K562 (cell line): ENCODE measurements at regions not wholly inside any gene's neighbourhood (a gene's known extent, or its start where the extent isn't known, plus 50 kb on each side); places are given as distances from the start of the nearest gene placed in this dataset.

Source experiments
- ATAC-seq: fragments of 200-7000 bp; cut with Tn5 transposase; 3 replicates; pipeline ENCODE4 v1.9.1; 2020; ENCODE audit warnings: moderate library complexity
- BruUV-seq: library from RNA; stranded (reverse); fragments of 400-500 nt; replicated peaks from 2 replicates; lab custom pipeline; 2021; lab: Mats Ljungman, UMichigan
- CTCF ChIA-PET: fragments of 300-600 bp; formaldehyde crosslinking; extraction: SDS; loops from one replicate; lab custom pipeline; 2021; ENCODE audit warnings: low intra/inter-chr PET ratio; lab: Yijun Ruan, JAX
- POLR2A ChIA-PET: fragments of 300-600, 350-650 bp; sonication (Branson Sonifier 250); formaldehyde crosslinking; extraction: SDS; loops from one replicate; lab custom pipeline; 2021; ENCODE audit warnings: antibody characterized with exemption, inconsistent platforms; lab: Yijun Ruan, JAX
- DNase-seq, 4 experiments: peaks; one replicate each; pipeline versions ENCODE4 v3.0.0 to v3.0.0-alpha.2; 2011 to 2018; ENCODE audit warnings: low spot score in 3 of 4, mixed read lengths in 3 of 4; ENCODE audit errors: extremely low read depth in 1 of 4
- FAIRE-seq: peaks from 2 replicates; lab custom pipeline; 2011; peaks lifted over from hg19 to GRCh38; lab: Jason Lieb, UNC
- H2AFZ ChIP-seq: 2 replicates; pipeline ENCODE4 v1.6.0; 2011; ENCODE audit warnings: low read depth, low read length, control low read depth, inconsistent platforms
- H3K27ac ChIP-seq: fragments of 200-600 bp; 3 replicates; pipeline ENCODE4 v1.8.0; 2011; ENCODE audit warnings: low read depth, mild to moderate bottlenecking, control low read depth, inconsistent platforms, low read length, moderate library complexity, mixed read lengths; ENCODE audit errors: extremely low read depth
- H3K27me3 ChIP-seq, 2 experiments: fragments of 300-600 bp in 1 of 2; 2 replicates in 1 of 2; 3 replicates in 1 of 2; pipeline versions ENCODE4 v1.6.0 to v1.8.0; 2011; ENCODE audit warnings: inconsistent platforms in 2 of 2, low read length in 2 of 2, mild to moderate bottlenecking in 1 of 2, mixed read lengths in 1 of 2, moderate library complexity in 1 of 2; ENCODE audit not compliant: control insufficient read depth in 2 of 2, insufficient read depth in 2 of 2
- H3K36me3 ChIP-seq: fragments of 300-600 bp; 3 replicates; pipeline ENCODE4 v1.8.0; 2011; ENCODE audit warnings: mild to moderate bottlenecking, low read length, inconsistent platforms; ENCODE audit not compliant: control insufficient read depth, insufficient read depth
- H3K4me1 ChIP-seq, 2 experiments: fragments of 200-600 bp in 1 of 2; replicated peaks in 1 of 2; 2 replicates in 1 of 2; 3 replicates in 1 of 2; pipeline versions ENCODE4 v1.5.1 to v1.8.0; 2011; ENCODE audit warnings: inconsistent platforms in 2 of 2, low read length in 2 of 2, mild to moderate bottlenecking in 1 of 2, mixed read lengths in 1 of 2, moderate library complexity in 1 of 2; ENCODE audit not compliant: control insufficient read depth in 2 of 2, insufficient read depth in 2 of 2
- H3K4me2 ChIP-seq: 2 replicates; pipeline ENCODE4 v1.6.1; 2011; ENCODE audit warnings: low read length, control low read depth, inconsistent platforms, mixed read lengths; ENCODE audit not compliant: insufficient read depth
- H3K4me3 ChIP-seq: fragments of 200-600 bp; sonication (generic), shearing (Covaris generic); 2 replicates; pipeline ENCODE4 v1.5.1; 2016; ENCODE audit warnings: control low read depth, inconsistent platforms
- H3K79me2 ChIP-seq: fragments of 200-600 bp; 3 replicates; pipeline ENCODE4 v1.8.0; 2011; ENCODE audit warnings: low read length, inconsistent platforms; ENCODE audit not compliant: control insufficient read depth, insufficient read depth
- H3K9ac ChIP-seq, 2 experiments: 2 replicates each; pipeline versions ENCODE4 v1.6.0 to v1.6.1; 2011; ENCODE audit warnings: low read depth in 2 of 2, low read length in 2 of 2, control low read depth in 1 of 2, inconsistent platforms in 1 of 2, mild to moderate bottlenecking in 1 of 2, mixed read lengths in 1 of 2; ENCODE audit not compliant: insufficient read depth in 1 of 2
- H3K9me1 ChIP-seq: one replicate; pipeline ENCODE4 v1.6.0; 2011; ENCODE audit warnings: inconsistent platforms, mild to moderate bottlenecking, low read length, moderate library complexity; ENCODE audit not compliant: control insufficient read depth, insufficient read depth
- H3K9me3 ChIP-seq: replicated peaks from 2 replicates; pipeline ENCODE4 v1.5.1; 2011; ENCODE audit warnings: low read depth, low read length, inconsistent platforms; ENCODE audit not compliant: control insufficient read depth, insufficient read depth
- H4K20me1 ChIP-seq: replicated peaks from 2 replicates; pipeline ENCODE4 v1.6.1; 2011; ENCODE audit warnings: low read length, inconsistent platforms, mixed read lengths; ENCODE audit not compliant: control insufficient read depth, insufficient read depth
- FOXA3 ChIP-seq, 2 experiments: fragments of 450-650 bp in 1 of 2; sonication (generic) in 1 of 2; formaldehyde crosslinking; IDR thresholded peaks in 1 of 2; conservative IDR thresholded peaks in 1 of 2; 2 replicates each; pipeline versions ENCODE4 v1.4.0 to v1.8.0; 2020 to 2022; ENCODE audit warnings: mild to moderate bottlenecking in 2 of 2, missing genetic modification reagents in 1 of 2
- HLTF ChIP-seq: fragments of 450-650 bp; IDR thresholded peaks from 2 replicates; pipeline ENCODE4 v1.6.1; 2016
- HNRNPH1 ChIP-seq: fragments of 200-400 bp; formaldehyde crosslinking; optimal IDR thresholded peaks from 2 replicates; pipeline ENCODE3; 2017; ENCODE audit warnings: low read depth, mild to moderate bottlenecking, low read length, moderate library complexity
- IRF2 ChIP-seq: sonication (generic); formaldehyde crosslinking; IDR thresholded peaks from 2 replicates; pipeline ENCODE4 v1.8.1; 2022; ENCODE audit warnings: mild to moderate bottlenecking, missing genetic modification reagents
- NR2C1 ChIP-seq, 2 experiments: fragments of 450-650 bp; IDR thresholded peaks; 2 replicates each; pipeline ENCODE4 v1.6.1; 2017; ENCODE audit warnings: mild to moderate bottlenecking in 2 of 2, antibody characterized with exemption in 1 of 2, inconsistent platforms in 1 of 2, missing compliant biosample characterization in 1 of 2, missing genetic modification characterization in 1 of 2
- XRCC4 ChIP-seq: IDR thresholded peaks from one replicate; pipeline ENCODE4 v1.6.1; 2011; ENCODE audit not compliant: insufficient read depth, insufficient read length; ENCODE audit errors: extremely low read depth
- ZNF445 ChIP-seq: fragments of 250-450 bp; sonication (Bioruptor Pico); IDR thresholded peaks from 2 replicates; pipeline ENCODE4 v1.4.0; 2020; ENCODE audit warnings: low read depth, mild to moderate bottlenecking, moderate library complexity
- ZNF699 ChIP-seq: fragments of 250-450 bp; sonication (Bioruptor Pico); IDR thresholded peaks from 2 replicates; pipeline ENCODE4 v1.8.0; 2021; ENCODE audit warnings: mild to moderate bottlenecking, moderate library complexity; ENCODE audit not compliant: insufficient replicate concordance
- WGBS: fragments of 100-300 bp; shearing (Covaris generic); methylation state at CpG from one replicate; pipeline ENCODE4 v1.1.6; 2016; ENCODE audit warnings: low coverage, mixed read lengths; ENCODE audit not compliant: insufficient coverage; ENCODE audit errors: missing lambda C conversion rate; 5-methylcytosine and 5-hydroxymethylcytosine counted together
- in situ Hi-C: fragments of 300-500 bp; cut with MboI; formaldehyde crosslinking; loops from 4 replicates; pipeline ENCODE4 v1.15.0; 2018; ENCODE audit warnings: inconsistent platforms, mixed read lengths
- intact Hi-C: fragments of 100-400 bp; cut with micrococcal nuclease; formaldehyde crosslinking; loops from 2 replicates; pipeline ENCODE4 v1.14.2; 2022
- TF ChIP-seq, protein P1 (sequence below): sonication (generic); formaldehyde crosslinking; IDR thresholded peaks from 2 replicates; pipeline ENCODE4 v1.5.0; 2020; ENCODE audit warnings: missing genetic modification reagents

DNA sequence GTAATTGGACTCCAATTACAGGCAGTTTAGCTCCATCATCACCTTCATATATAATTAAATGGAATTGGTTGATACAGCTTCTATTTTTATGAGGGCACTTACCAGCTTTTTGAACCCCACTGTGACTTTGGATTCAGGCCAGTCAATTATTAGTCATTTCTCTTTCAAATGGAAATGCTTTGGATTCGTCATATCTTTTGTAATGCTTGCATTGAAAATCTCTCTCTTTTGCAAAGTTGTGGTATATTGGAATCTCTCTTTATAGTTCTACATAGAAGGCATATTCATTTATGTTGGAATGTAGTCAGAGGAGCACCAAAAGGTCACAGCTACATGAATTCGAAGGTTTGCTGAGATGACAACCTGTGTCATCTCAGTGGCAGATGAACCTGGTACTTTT lies 1074.3 kb upstream of the SLC10A2 start:
- Histone ChIP-seq H4K20me1 (no peaks in the 10 kb centered on the region), H3K4me2 (no peak overlapping the region), H3K9ac (no peak overlapping the region), H3K27me3 (no peaks in the 10 kb centered on the region), H3K9me3 (no peaks in the 10 kb centered on the region), H3K36me3 (no peaks in the 10 kb centered on the region), H3K79me2 (no peaks in the 10 kb centered on the region), H2AFZ (no peak overlapping the region), H3K27ac (no peak overlapping the region), H3K9me1 (no peaks in the 10 kb centered on the region), H3K4me3 (no peak overlapping the region), H3K4me1 (no peaks in the 10 kb centered on the region)
- ATAC-seq (no peak), DNase-seq (no peak), FAIRE-seq (no peak)
- 0% methylated on average over 2 of the region's 2 CpGs for WGBS
- no TSS peak for BruUV-seq
- intact Hi-C loops = no loop called here
- ChIA-PET POLR2A (no interaction called here), CTCF (no interaction called here)
- in situ Hi-C loops = no loop called here
- no peak for TF ChIP-seq HLTF
- no peak for TF ChIP-seq ZNF699 (CRISPR knock-in tag)
- no peak for TF ChIP-seq NR2C1 (IDR thresholded peaks at IDR 0.05)
- no peak for TF ChIP-seq NR2C1 (tag; IDR thresholded peaks at IDR 0.05)
- TF ChIP-seq, protein P1, sequence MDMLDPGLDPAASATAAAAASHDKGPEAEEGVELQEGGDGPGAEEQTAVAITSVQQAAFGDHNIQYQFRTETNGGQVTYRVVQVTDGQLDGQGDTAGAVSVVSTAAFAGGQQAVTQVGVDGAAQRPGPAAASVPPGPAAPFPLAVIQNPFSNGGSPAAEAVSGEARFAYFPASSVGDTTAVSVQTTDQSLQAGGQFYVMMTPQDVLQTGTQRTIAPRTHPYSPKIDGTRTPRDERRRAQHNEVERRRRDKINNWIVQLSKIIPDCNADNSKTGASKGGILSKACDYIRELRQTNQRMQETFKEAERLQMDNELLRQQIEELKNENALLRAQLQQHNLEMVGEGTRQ (CRISPR knock-in tag) = no peak
- TF ChIP-seq IRF2 (CRISPR knock-in tag) = no peak
- TF ChIP-seq FOXA3 (CRISPR knock-in tag; conservative IDR thresholded peaks at IDR 0.05 in 1 of 2, IDR thresholded peaks at IDR 0.05 in 1 of 2) = no peak
- TF ChIP-seq XRCC4 = no peak
- TF ChIP-seq ZNF445 = no peak
- TF ChIP-seq HNRNPH1 = no peak
